Neural cell (in vitro differentiated cells): ENCODE measurements at regions not wholly inside any gene's neighbourhood (a gene's known extent, or its start where the extent isn't known, plus 50 kb on each side); places are given as distances from the start of the nearest gene placed in this dataset.

Source experiments
- H2AFZ ChIP-seq: fragments of 200-600, 300-800 bp; sonication (generic), shearing (Covaris generic); 2 replicates; pipeline ENCODE4 v1.6.0; 2014; ENCODE audit warnings: low read depth, mild to moderate bottlenecking, antibody characterized with exemption, low read length, moderate library complexity
- H3F3A ChIP-seq: fragments of 200-600 bp; shearing (Covaris generic); 2 replicates; pipeline ENCODE4 v1.6.1; 2016; ENCODE audit warnings: mild to moderate bottlenecking, moderate library complexity, mixed read lengths, antibody characterized with exemption, low read length; ENCODE audit not compliant: insufficient read depth, poor library complexity, severe bottlenecking
- H3K27ac ChIP-seq: fragments of 200-600, 300-800 bp; sonication (generic), shearing (Covaris generic); 2 replicates; pipeline ENCODE4 v1.5.1; 2014; ENCODE audit warnings: mild to moderate bottlenecking, low read length, moderate library complexity
- H3K27me3 ChIP-seq: fragments of 300-800, 200-600 bp; sonication (generic), shearing (Covaris generic); 2 replicates; pipeline ENCODE4 v1.6.0; 2014; ENCODE audit warnings: mild to moderate bottlenecking, low read depth, low read length, moderate library complexity; ENCODE audit not compliant: insufficient read depth
- H3K36me3 ChIP-seq: fragments of 300-800, 200-600 bp; sonication (generic), shearing (Covaris generic); 2 replicates; pipeline ENCODE4 v1.5.1; 2014; ENCODE audit warnings: mild to moderate bottlenecking, antibody characterized with exemption, low read length, moderate library complexity; ENCODE audit not compliant: insufficient read depth
- H3K4me2 ChIP-seq: fragments of 300-800, 200-600 bp; sonication (generic), shearing (Covaris generic); 2 replicates; pipeline ENCODE4 v1.6.0; 2014; ENCODE audit warnings: mild to moderate bottlenecking, low read length
- H3K4me3 ChIP-seq: fragments of 300-800, 200-600 bp; sonication (generic), shearing (Covaris generic); 2 replicates; pipeline ENCODE4 v1.5.1; 2014; ENCODE audit warnings: mild to moderate bottlenecking, low read length, moderate library complexity
- H3K79me2 ChIP-seq: fragments of 200-600 bp; shearing (Covaris generic); replicated peaks from 2 replicates; pipeline ENCODE4 v1.6.0; 2014; ENCODE audit warnings: mild to moderate bottlenecking, low read length, moderate library complexity; ENCODE audit not compliant: insufficient read depth
- H3K9ac ChIP-seq: fragments of 300-800, 200-600 bp; sonication (generic), shearing (Covaris generic); 2 replicates; pipeline ENCODE4 v1.6.1; 2016; ENCODE audit warnings: mild to moderate bottlenecking, low read length, mixed read lengths
- H3K9me2 ChIP-seq: fragments of 200-600 bp; shearing (Covaris generic); 2 replicates; pipeline ENCODE4 v1.6.1; 2016; ENCODE audit warnings: mild to moderate bottlenecking, low read length, mixed read lengths; ENCODE audit not compliant: insufficient read depth
- H3K9me3 ChIP-seq: fragments of 200-600, 300-800 bp; sonication (generic), shearing (Covaris generic); 2 replicates; pipeline ENCODE4 v1.6.1; 2016; ENCODE audit warnings: mild to moderate bottlenecking, mixed run types, low read length, moderate library complexity, mixed read lengths
- H4K20me1 ChIP-seq: fragments of 200-600 bp; shearing (Covaris generic); 2 replicates; pipeline ENCODE4 v1.6.1; 2016; ENCODE audit warnings: mild to moderate bottlenecking, mixed run types; ENCODE audit not compliant: insufficient read depth
- CTCF ChIP-seq: fragments of 450-650 bp; IDR thresholded peaks from 2 replicates; pipeline ENCODE4 v1.5.1; 2014; ENCODE audit warnings: antibody characterized with exemption, mild to moderate bottlenecking, moderate library complexity; ENCODE audit not compliant: poor library complexity, severe bottlenecking
- EP300 ChIP-seq: fragments of 450-650 bp; conservative IDR thresholded peaks from 2 replicates; pipeline ENCODE4 v1.6.1; 2014; ENCODE audit warnings: antibody characterized with exemption, mild to moderate bottlenecking, moderate library complexity; ENCODE audit not compliant: poor library complexity, severe bottlenecking
- EZH2 ChIP-seq: fragments of 200-600, 300-800 bp; shearing (Covaris generic), sonication (generic); IDR thresholded peaks from 2 replicates; pipeline ENCODE4 v1.6.1; 2014; ENCODE audit warnings: antibody characterized with exemption, low read length, borderline replicate concordance, mild to moderate bottlenecking; ENCODE audit not compliant: insufficient read depth, poor library complexity, severe bottlenecking
- MXI1 ChIP-seq: fragments of 450-650 bp; conservative IDR thresholded peaks from 2 replicates; pipeline ENCODE4 v1.6.1; 2014; ENCODE audit warnings: antibody characterized with exemption, mild to moderate bottlenecking; ENCODE audit not compliant: poor library complexity, severe bottlenecking
- POLR2AphosphoS5 ChIP-seq: IDR thresholded peaks from 2 replicates; pipeline ENCODE4 v1.6.1; 2012
- RAD21 ChIP-seq: fragments of 450-650 bp; conservative IDR thresholded peaks from 2 replicates; pipeline ENCODE4 v1.6.1; 2014; ENCODE audit warnings: antibody characterized with exemption, mild to moderate bottlenecking, moderate library complexity
- REST ChIP-seq: IDR thresholded peaks from 2 replicates; pipeline ENCODE4 v1.6.1; 2012; ENCODE audit warnings: borderline replicate concordance
- SMC3 ChIP-seq: fragments of 450-650 bp; conservative IDR thresholded peaks from 2 replicates; pipeline ENCODE4 v1.6.1; 2014; ENCODE audit warnings: antibody characterized with exemption, mild to moderate bottlenecking, moderate library complexity; ENCODE audit not compliant: poor library complexity
- TAF1 ChIP-seq: IDR thresholded peaks from 2 replicates; pipeline ENCODE4 v1.6.1; 2012; ENCODE audit warnings: low read depth

- Histone ChIP-seq H3K27ac (no peak overlapping the region), H3K9ac (no peak overlapping the region), H3K79me2 (no peaks in the 10 kb centered on the region), H3K4me2 (no peak overlapping the region), H3K36me3 (no peaks in the 10 kb centered on the region), H3K4me3 (no peak overlapping the region), H2AFZ (no peak overlapping the region), H3K9me3 (no peaks in the 10 kb centered on the region), H3K9me2 (no peaks in the 10 kb centered on the region), H4K20me1 (no peaks in the 10 kb centered on the region), H3F3A (no peaks in the 10 kb centered on the region), H3K27me3 (no peaks in the 10 kb centered on the region)
- TF ChIP-seq SMC3, result no peak
- no peak for TF ChIP-seq REST
- no peak for TF ChIP-seq MXI1
- no peak for TF ChIP-seq EZH2
- no peak for TF ChIP-seq EP300
- TF ChIP-seq RAD21, result no peak
- TF ChIP-seq POLR2AphosphoS5, result no peak
- no peak for TF ChIP-seq TAF1
These were observed 106.4 kb downstream of the TDRD15 start for GRCh38 chr2:21230140-21230539.

GRCh38 chr2:21231985-21232384, 108.2 kb downstream of the TDRD15 start:
- H3K27me3 ChIP-seq, result no peaks in the 10 kb centered on the region
- H3K9ac ChIP-seq, result no peak overlapping the region
- H3K36me3 ChIP-seq, result no peaks in the 10 kb centered on the region
- no peaks in the 10 kb centered on the region for H4K20me1 ChIP-seq
- TF ChIP-seq EZH2, result no peak
- TF ChIP-seq CTCF, result no peak
- no peak for TF ChIP-seq MXI1
- TF ChIP-seq EP300, result no peak
- TF ChIP-seq RAD21, result no peak
- H3K9me2 ChIP-seq, result no peaks in the 10 kb centered on the region
- H3K27ac ChIP-seq, result no peak overlapping the region
- no peak overlapping the region for H3K4me2 ChIP-seq
- H2AFZ ChIP-seq, result no peak overlapping the region
- H3F3A ChIP-seq, result no peaks in the 10 kb centered on the region
- no peaks in the 10 kb centered on the region for H3K79me2 ChIP-seq
- no peaks in the 10 kb centered on the region for H3K9me3 ChIP-seq
- no peak overlapping the region for H3K4me3 ChIP-seq

GRCh38 chr2:21233194-21233593, 109.4 kb downstream of the TDRD15 start:
- Histone ChIP-seq H3K4me2 (no peak overlapping the region), H2AFZ (no peak overlapping the region), H3K9ac (no peak overlapping the region), H4K20me1 (no peaks in the 10 kb centered on the region), H3K27ac (no peak overlapping the region), H3K4me3 (no peak overlapping the region), H3K27me3 (no peaks in the 10 kb centered on the region), H3K9me3 (no peaks in the 10 kb centered on the region), H3K36me3 (no peaks in the 10 kb centered on the region), H3K79me2 (no peaks in the 10 kb centered on the region), H3K9me2 (no peaks in the 10 kb centered on the region), H3F3A (no peaks in the 10 kb centered on the region)
- no peak for TF ChIP-seq POLR2AphosphoS5
- no peak for TF ChIP-seq EZH2
- no peak for TF ChIP-seq SMC3
- no peak for TF ChIP-seq TAF1
- TF ChIP-seq EP300, result no peak
- TF ChIP-seq RAD21, result no peak
- no peak for TF ChIP-seq REST
- no peak for TF ChIP-seq MXI1
- no peak for TF ChIP-seq CTCF
